ENCODE measurements at regions not wholly inside any gene's neighbourhood (a gene's known extent, or its start where the extent isn't known, plus 50 kb on each side); places are given as distances from the start of the nearest gene placed in this dataset.

GRCh38 chr9:88799541-88800328, 191.5 kb upstream of the S1PR3 start:
- no peak for DNase-seq

DNA sequence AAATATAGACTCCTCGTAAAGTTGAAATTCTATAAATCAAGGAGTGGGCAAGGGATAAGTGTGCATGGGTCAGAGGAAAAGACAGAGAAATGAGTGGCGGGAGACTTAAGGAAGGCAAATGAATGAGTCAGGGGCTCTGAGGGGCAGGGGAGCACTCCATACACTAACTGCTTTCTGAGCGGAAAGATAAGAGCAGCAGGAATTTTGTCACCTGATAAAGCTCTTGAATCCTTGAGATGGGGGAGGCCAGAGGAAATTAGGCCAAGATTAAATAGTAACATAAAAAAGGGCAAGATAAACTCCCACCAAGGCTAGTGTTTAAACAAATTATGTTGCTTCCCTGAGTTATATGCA, 191.0 kb upstream of the S1PR3 start:
- DNase-seq: no peak

GRCh38 chr9:88801214-88801796, 190.0 kb upstream of the S1PR3 start:
- no peak for DNase-seq

GRCh38 chr9:88802533-88802932, 188.7 kb upstream of the S1PR3 start:
- DNase-seq: no peak

GRCh38 chr9:88803546-88804253, 187.6 kb upstream of the S1PR3 start:
- DNase-seq: no peak

GRCh38 chr9:88804254-88804596, 187.0 kb upstream of the S1PR3 start:
- DNase-seq: no peak

DNA sequence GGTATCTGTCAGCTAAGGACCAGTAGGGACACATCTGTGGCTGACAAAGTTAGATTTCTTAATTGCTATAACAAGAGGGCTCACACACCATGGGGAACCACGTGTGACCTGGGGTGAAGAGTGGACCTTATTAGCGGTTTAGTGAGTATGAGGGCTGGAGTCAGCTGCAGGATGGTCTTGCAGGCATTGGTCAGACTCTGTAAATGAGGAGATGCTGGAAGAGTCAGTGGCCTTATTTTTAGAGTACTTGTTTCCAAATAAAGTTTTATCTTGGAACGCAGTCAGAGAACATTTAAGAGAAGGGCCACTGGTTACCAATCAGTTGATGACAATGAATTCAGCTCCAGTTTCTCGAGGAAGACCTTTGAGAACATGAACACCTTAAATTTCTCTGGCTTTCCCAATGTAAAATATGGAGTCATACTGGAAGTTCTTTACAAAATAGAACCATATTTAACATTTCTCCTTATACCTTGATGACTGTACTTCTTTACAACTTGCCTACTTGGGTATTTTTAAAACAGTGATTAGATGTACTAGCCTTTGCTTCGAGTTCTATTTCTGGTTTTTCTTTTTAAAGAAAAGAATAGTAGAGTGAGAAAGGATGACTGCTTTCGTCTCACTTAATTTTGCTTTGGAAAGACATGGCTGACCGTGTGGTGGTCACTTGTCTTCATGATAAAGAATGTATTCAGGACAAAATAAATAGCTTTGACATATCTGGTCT, 185.9 kb upstream of the S1PR3 start:
- no peak for DNase-seq

DNA sequence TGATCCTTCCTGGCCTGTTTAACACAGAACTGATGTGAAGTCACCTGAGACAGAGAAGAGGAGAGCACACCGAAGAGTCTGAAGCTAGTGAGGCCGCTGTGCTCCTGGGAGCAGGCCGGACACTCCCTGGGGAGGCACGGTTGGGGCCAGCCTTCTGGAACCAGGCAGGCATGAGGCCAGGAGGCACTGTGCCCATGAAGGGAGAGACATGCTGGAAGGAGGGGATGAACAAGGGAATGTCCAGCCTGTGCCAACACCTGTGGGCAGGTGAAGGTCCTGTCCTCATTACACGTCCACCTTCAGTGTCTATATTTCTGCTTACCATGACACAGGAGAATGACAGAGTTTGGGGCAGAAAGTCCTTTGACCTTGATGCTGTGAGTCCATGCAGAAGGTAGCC, 183.8 kb upstream of the S1PR3 start:
- DNase-seq: no peak

DNA sequence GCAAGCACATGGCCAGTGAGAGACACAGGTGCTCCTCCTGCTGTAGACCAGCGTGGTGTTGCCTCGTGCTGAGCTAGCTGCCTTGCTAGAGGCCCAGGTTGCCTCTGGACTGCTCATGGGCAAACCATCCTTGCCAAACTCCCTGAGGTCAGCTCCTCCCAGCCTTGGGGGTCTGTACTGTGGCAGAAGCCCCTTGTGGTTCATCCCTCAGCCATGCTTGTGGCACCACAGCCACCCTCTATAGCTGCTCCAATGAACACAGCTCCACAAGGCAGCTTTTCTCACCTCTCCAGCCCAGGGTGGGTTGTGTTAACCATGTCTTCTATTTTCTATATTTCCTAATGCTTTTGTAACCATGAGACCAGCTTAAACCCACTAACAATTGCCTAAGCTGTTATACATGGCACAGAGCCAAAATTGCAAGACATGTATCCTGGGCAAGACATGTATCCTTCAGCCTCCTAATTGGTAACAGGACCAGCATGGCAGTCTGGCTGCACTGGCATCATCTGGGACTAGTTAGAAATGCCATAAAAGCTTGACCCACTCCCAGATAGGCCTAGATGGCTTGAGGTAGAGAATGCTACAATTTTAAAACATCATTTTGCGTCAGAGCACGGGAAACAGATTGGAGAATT, 183.1 kb upstream of the S1PR3 start:
- no peak for DNase-seq

DNA sequence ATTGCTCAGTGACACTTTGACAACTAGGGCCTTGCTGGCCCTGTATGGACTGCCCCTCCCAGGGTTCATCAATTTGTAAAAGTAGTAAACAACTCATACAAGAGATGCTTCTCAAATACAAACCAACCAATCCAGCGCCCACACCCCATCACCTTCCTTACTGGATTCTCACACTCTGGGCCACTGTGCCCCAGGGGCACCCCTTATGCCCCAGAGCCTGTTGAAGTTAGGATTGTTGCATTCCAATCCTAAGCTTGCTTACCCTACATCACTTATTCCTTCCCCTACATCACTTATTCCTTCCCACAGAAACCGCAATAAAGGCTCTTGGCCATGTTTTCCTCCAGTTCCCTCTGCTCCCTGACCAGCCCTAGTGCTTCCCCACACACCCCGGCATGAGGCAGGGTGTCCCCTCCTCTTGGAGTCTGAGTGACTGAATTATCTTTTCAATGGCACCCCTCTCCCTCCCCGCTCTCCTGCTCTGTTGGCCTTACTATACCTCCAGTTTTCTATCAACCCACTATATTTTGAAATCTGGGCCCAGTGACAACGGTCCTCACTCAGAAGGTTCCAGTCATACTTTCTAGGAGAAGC, 182.4 kb upstream of the S1PR3 start:
- no peak for DNase-seq

DNA sequence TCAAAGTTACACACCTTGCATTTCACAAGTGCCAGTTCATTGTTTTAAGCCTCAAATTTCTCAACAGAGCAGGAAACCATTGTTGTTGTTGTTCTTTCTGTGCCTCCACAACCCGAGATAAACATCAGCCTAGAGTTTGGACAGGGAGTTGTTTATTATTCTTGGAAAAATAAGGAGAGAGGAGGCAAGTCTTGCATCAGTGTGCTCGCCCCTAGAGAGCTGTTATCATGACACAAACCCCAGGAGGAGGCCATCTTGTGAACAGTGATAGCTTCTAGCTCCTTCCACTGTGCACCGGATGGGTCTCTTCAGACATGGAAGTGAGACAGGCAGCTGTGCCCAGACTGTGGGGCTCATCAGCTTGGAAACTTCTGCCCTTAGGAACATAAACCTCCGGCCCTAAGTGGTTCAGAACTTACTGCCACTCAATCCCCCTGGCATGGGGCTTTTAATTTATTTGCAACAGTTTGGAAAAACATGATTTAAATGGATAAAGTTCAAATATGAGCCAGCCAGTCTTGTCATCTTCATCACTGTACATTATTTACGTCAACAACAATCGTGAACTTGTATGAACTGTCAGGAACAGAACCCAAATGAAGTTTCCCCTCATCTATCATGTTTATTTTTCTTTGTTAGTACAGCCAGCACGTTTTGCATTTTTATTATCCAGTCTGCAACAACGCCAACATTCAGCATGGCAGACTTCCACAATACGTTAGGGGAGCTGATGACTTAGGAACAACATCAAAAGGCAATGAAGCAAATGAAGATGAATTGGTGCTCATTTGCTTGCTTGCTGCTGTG, 181.7 kb upstream of the S1PR3 start:
- no peak for DNase-seq

- no peak for DNase-seq
These were observed 180.4 kb upstream of the S1PR3 start for GRCh38 chr9:88810826-88811225.

GRCh38 chr9:88811511-88811910, 179.8 kb upstream of the S1PR3 start:
- no peak for DNase-seq

DNA sequence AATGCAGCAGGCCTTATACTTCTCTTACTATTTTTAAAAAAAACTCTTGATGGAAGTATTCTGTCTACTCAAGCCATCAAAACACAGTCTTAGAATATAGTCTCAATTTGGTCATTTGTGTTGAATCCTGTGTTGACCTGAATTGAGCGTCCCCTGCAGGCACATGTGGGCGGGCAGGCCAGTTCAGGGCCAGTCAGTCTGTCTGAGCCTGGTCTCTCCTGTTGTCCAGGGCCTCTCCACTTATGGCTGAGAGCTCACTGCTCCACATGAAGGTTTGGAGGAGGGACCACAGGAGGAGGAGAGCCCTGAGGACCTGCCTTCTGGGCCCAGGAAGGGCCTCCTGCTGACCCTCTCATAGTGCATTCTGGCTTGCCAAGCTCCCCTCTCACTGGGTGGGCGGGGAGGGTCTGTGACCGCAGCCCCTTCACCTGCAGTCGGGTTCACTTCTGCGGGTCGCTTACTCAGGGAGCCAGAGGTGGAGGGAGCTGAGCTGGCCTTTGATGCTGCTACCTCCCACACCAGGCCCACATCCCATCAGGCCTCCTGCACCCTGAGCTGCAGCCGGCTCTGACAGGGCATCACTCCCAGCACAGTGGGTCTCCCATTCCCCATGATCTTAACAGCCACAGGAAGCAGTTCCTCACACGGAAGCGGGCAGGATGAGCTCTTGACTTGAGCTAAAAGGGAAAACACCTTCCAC, 178.2 kb upstream of the S1PR3 start:
- no peak for DNase-seq

GRCh38 chr9:88813638-88814209, 177.5 kb upstream of the S1PR3 start:
- DNase-seq: no peak

GRCh38 chr9:88814577-88814976, 176.7 kb upstream of the S1PR3 start:
- DNase-seq: no peak

DNA sequence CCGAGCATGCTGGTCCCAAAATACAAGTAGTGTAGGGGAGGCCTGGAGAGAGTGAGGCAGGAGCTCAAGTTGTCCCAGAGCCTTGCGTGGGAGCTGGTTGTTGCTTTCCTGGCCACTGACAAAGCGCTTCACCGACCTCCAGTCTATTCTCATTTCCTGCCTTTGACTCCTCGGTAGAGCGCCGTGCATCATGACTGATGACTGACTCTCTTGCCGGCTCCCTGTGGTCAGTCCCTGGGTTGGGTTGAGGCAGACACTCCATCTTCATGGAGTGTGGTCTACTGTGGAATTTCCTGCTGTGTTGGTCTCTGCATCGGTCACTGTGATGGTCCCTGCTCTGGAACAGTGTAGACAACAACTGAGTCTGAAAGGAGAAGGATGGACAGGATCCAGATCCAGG, 175.1 kb upstream of the S1PR3 start:
- no peak for DNase-seq

- DNase-seq: no peak
These were observed 174.7 kb upstream of the S1PR3 start for GRCh38 chr9:88816591-88816990.

DNA sequence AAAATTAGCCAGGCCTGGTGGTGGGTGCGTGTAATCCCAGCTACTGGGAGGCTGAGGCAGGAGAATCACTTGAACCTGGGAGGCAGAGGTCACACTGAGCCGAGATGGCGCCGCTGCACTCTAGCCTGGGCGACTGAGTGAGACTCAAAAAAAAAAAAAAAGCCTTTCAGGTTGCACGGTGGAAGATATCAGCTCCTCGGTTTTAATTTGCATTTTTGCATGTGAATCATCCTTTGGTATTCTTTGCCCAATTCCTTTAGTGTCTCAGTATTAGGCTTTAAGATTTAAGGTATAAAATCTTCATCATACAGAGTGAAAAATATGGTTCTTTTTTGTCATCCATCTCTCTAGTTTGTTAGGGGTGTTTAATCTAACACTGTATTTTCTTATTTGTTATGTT, 173.6 kb upstream of the S1PR3 start:
- DNase-seq: no peak

DNA sequence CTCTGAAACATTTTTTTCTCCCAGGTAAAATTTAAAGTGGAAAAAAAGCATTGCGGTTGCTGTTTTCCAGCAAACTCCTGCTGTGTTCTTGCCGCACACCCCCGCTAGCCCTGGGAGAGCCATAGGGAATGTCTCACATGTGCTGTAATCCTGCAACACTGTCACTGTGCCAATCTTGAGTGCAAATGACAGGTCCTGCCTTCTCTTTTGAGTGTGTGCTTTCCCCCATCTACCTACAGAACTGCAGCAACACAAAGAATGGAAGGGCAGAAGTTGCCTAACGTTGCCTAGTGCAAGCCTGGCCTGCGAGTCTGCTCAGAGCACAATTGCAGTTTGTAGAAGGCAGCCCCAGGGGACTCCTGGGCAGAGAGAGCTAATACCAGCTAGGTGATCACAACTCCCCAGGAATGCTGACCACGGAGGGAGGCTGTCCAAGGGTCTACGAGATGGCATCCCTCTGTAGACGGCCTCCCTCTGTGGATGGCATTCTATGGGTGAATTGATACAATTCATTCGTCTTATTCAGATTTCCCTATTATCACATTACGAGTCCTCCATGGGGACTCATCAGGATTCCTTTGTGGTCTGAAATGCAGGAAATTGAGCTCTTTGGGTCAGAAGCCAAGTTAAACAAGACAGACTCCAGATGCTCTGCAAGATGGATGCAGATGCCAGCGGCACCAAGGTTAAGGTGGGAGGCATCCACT, 172.6 kb upstream of the S1PR3 start:
- no peak for DNase-seq
